OCI-LY3 (cell line): ENCODE measurements at regions not wholly inside any gene's neighbourhood (a gene's known extent, or its start where the extent isn't known, plus 50 kb on each side); places are given as distances from the start of the nearest gene placed in this dataset.

Source experiments
- H2AFZ ChIP-seq: fragments of 200-600, 300-600 bp; shearing (Covaris generic); 2 replicates; pipeline ENCODE4 v1.6.0; 2014; ENCODE audit warnings: antibody characterized with exemption, low read depth, low read length
- H3K27ac ChIP-seq: fragments of 200-600, 300-600 bp; sonication (generic); 2 replicates; pipeline ENCODE4 v1.5.1; 2014; ENCODE audit warnings: mild to moderate bottlenecking, low read length, moderate library complexity, mixed read lengths
- H3K27me3 ChIP-seq: fragments of 200-600, 300-600 bp; sonication (generic); 2 replicates; pipeline ENCODE4 v1.6.1; 2014; ENCODE audit warnings: low read depth, low read length, mixed read lengths
- H3K36me3 ChIP-seq: fragments of 200-600, 300-600 bp; sonication (generic); replicated peaks from 2 replicates; pipeline ENCODE3; 2014; ENCODE audit warnings: low read depth, low read length, mixed read lengths
- H3K4me1 ChIP-seq: fragments of 300-600, 200-600 bp; sonication (generic); 2 replicates; pipeline ENCODE4 v1.6.1; 2014; ENCODE audit warnings: low read length, mixed read lengths
- H3K4me2 ChIP-seq: fragments of 200-600, 300-600 bp; sonication (generic); 2 replicates; pipeline ENCODE4 v1.6.1; 2014; ENCODE audit warnings: low read length, mixed read lengths
- H3K4me3 ChIP-seq: fragments of 300-600, 200-600 bp; sonication (generic); 2 replicates; pipeline ENCODE4 v1.5.1; 2014; ENCODE audit warnings: antibody characterized with exemption, mild to moderate bottlenecking, low read length, moderate library complexity
- H3K79me2 ChIP-seq: fragments of 300-600, 200-600 bp; shearing (Covaris generic); 2 replicates; pipeline ENCODE4 v1.6.1; 2014; ENCODE audit warnings: mild to moderate bottlenecking, low read length, mixed read lengths
- H3K9ac ChIP-seq: fragments of 300-600, 200-600 bp; shearing (Covaris generic); 2 replicates; pipeline ENCODE4 v1.6.0; 2014; ENCODE audit warnings: mild to moderate bottlenecking, low read length, moderate library complexity
- H3K9me3 ChIP-seq: fragments of 200-600, 300-600 bp; shearing (Covaris generic); 2 replicates; pipeline ENCODE4 v1.6.1; 2014; ENCODE audit warnings: low read length, mixed read lengths; ENCODE audit not compliant: insufficient read depth
- H4K20me1 ChIP-seq: fragments of 200-600, 300-600 bp; sonication (generic); 2 replicates; pipeline ENCODE4 v1.6.1; 2016; ENCODE audit warnings: low read length, mixed read lengths; ENCODE audit not compliant: insufficient read depth
- EZH2phosphoT487 ChIP-seq: fragments of 200-600 bp; shearing (Covaris generic); IDR thresholded peaks from 2 replicates; pipeline ENCODE4 v1.6.1; 2018; ENCODE audit warnings: antibody characterized with exemption, mixed run types, low read depth
- TF ChIP-seq, protein P1 (sequence below): fragments of 200-600, 300-600 bp; sonication (generic); IDR thresholded peaks from 2 replicates; pipeline ENCODE4 v1.5.1; 2014; ENCODE audit warnings: antibody characterized with exemption, low read length, low read depth

DNA sequence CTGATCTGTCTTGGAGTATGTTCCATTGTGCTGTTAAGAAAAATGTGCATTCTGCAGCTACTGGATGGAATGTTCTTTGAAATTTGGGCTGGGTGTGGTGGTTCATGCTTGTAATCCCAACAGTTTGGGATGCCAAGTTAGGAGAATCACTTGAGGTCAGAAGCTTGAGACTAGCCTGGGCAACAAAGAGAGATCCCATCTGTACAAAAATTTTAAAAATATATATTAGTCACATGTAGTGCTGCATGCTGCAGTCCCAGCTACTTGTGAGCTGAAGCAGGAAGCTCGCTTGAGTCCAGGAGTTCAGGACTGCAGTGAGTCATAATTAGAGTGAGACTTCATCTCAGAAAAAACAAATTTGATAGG, 62.8 kb upstream of the PLSCR4 start:
- Histone ChIP-seq H2AFZ (no peak overlapping the region), H3K4me2 (no peak overlapping the region)

DNA sequence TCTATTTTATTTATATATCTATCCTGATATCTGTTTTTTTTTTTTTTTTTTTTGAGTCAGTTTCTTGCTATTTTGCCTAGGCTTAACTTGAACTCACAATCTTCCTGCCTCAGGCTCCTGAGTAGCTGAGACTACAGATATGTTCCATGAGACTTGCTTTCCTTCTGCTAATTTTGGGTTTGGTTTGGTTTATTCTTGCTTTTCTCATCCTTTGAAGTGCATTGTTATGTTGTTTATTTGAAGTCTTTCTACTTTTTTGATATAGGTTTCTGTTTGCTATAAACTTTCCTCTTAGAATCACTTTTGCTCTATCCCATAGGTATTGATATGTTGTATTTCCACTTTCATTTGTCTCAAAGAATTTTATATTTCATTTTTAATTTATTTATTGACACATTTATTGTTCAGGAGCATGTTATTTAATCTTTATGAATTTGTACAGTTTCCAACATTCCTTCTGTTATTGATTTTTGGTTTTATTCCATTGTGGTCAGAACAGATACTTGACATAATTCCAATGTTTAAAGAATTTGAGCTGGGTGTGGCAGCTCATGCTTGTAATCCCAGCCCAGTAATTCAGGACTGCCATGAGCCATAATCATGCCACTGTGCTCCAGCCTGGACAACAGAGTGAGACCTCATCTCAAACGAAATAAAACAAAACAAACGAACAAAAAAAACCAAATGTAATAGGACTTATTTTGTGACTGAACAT, 62.3 kb upstream of the PLSCR4 start:
- Histone ChIP-seq H3K27me3 (no peaks in the 10 kb centered on the region), H3K27ac (no peak overlapping the region), H3K36me3 (no peaks in the 10 kb centered on the region), H3K9me3 (no peaks in the 10 kb centered on the region), H3K4me1 (no peaks in the 10 kb centered on the region), H2AFZ (no peak overlapping the region), H3K9ac (no peak overlapping the region), H4K20me1 (no peaks in the 10 kb centered on the region), H3K79me2 (no peaks in the 10 kb centered on the region), H3K4me3 (no peak overlapping the region), H3K4me2 (no peak overlapping the region)
- TF ChIP-seq, protein P1, sequence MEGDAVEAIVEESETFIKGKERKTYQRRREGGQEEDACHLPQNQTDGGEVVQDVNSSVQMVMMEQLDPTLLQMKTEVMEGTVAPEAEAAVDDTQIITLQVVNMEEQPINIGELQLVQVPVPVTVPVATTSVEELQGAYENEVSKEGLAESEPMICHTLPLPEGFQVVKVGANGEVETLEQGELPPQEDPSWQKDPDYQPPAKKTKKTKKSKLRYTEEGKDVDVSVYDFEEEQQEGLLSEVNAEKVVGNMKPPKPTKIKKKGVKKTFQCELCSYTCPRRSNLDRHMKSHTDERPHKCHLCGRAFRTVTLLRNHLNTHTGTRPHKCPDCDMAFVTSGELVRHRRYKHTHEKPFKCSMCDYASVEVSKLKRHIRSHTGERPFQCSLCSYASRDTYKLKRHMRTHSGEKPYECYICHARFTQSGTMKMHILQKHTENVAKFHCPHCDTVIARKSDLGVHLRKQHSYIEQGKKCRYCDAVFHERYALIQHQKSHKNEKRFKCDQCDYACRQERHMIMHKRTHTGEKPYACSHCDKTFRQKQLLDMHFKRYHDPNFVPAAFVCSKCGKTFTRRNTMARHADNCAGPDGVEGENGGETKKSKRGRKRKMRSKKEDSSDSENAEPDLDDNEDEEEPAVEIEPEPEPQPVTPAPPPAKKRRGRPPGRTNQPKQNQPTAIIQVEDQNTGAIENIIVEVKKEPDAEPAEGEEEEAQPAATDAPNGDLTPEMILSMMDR = no peak
- TF ChIP-seq EZH2phosphoT487 = no peak

More for the DNA sequence above, 62.8 kb upstream of the PLSCR4 start:
- Histone ChIP-seq H3K9me3 (no peaks in the 10 kb centered on the region), H3K36me3 (no peaks in the 10 kb centered on the region), H3K79me2 (no peaks in the 10 kb centered on the region), H3K27me3 (no peaks in the 10 kb centered on the region), H3K27ac (no peak overlapping the region), H3K4me1 (no peaks in the 10 kb centered on the region), H4K20me1 (no peaks in the 10 kb centered on the region), H3K9ac (no peak overlapping the region), H3K4me3 (no peak overlapping the region)
- TF ChIP-seq, protein P1 = no peak
- no peak for TF ChIP-seq EZH2phosphoT487

DNA sequence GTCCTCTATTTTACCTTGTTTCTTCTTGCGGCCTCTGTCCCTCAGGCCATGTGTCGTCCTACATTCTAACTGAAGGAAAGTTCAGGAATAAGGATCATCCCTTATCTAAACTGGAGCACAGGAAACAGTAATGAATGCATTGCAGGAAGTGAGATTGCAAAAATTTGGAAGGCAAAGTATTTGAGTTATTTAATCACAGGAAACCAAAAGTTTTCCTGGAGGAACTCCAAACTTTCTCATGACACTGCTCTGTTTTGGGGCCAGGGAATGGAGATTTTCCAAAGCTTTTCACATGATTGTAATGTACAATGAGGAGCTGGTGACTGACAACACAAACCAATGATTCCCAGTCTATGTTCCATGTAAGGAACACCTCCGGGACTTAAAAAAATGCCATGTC, 57.8 kb upstream of the PLSCR4 start:
- Histone ChIP-seq H3K79me2 (no peaks in the 10 kb centered on the region), H3K27me3 (no peaks in the 10 kb centered on the region), H2AFZ (no peak overlapping the region), H3K4me3 (no peak overlapping the region), H3K4me2 (no peak overlapping the region), H3K4me1 (no peaks in the 10 kb centered on the region), H4K20me1 (no peaks in the 10 kb centered on the region), H3K9ac (no peak overlapping the region), H3K36me3 (no peaks in the 10 kb centered on the region), H3K9me3 (no peaks in the 10 kb centered on the region), H3K27ac (no peak overlapping the region)
- TF ChIP-seq, protein P1 = no peak
- TF ChIP-seq EZH2phosphoT487 = no peak

DNA sequence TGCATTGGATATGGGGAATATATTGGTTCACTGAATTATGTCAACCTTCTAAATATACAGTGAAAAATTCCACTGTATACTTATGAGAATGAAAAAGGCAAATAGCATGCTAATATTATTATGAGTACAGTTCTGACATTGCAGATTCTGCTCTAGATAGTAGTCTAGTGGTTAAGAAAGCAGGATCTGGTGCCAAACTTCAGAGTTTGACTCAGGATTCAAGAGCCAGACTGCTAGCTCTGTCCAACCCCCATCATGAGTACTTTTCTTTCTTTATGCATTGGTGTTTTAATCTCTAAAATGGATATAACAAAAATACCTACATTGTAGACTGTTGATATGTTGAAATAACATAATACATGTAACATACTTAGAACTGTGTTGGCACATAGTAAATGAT, 57.3 kb upstream of the PLSCR4 start:
- H3K4me2 ChIP-seq = no peak overlapping the region
- no peak overlapping the region for H2AFZ ChIP-seq
- H3K79me2 ChIP-seq = no peaks in the 10 kb centered on the region
- no peaks in the 10 kb centered on the region for H4K20me1 ChIP-seq
- no peak overlapping the region for H3K4me3 ChIP-seq
- TF ChIP-seq, protein P1 = no peak
- no peak for TF ChIP-seq EZH2phosphoT487
- H3K9ac ChIP-seq = no peak overlapping the region
- no peak overlapping the region for H3K27ac ChIP-seq
- H3K9me3 ChIP-seq = no peaks in the 10 kb centered on the region
- H3K4me1 ChIP-seq = no peaks in the 10 kb centered on the region
- no peaks in the 10 kb centered on the region for H3K27me3 ChIP-seq
- no peaks in the 10 kb centered on the region for H3K36me3 ChIP-seq
